ENCODE measurements at regions not wholly inside any gene's neighbourhood (a gene's known extent, or its start where the extent isn't known, plus 50 kb on each side); places are given as distances from the start of the nearest gene placed in this dataset.
"Not testable (repeated sequence)": the region's sequence is repeated elsewhere in the genome, so short reads cannot be mapped to it uniquely, and the experiment has no call there.

- no peaks in the 10 kb centered on the region for H3K27me3 Mint-ChIP-seq (ENCODE audit: unreplicated experiment)
- peaks cover 10% of the 10 kb centered on the region for H3K36me3 Mint-ChIP-seq (ENCODE audit: unreplicated experiment)
- H3K9me3 Mint-ChIP-seq (ENCODE audit: unreplicated experiment) = peaks cover 11% of the 10 kb centered on the region
- TF ChIP-seq, protein P1, sequence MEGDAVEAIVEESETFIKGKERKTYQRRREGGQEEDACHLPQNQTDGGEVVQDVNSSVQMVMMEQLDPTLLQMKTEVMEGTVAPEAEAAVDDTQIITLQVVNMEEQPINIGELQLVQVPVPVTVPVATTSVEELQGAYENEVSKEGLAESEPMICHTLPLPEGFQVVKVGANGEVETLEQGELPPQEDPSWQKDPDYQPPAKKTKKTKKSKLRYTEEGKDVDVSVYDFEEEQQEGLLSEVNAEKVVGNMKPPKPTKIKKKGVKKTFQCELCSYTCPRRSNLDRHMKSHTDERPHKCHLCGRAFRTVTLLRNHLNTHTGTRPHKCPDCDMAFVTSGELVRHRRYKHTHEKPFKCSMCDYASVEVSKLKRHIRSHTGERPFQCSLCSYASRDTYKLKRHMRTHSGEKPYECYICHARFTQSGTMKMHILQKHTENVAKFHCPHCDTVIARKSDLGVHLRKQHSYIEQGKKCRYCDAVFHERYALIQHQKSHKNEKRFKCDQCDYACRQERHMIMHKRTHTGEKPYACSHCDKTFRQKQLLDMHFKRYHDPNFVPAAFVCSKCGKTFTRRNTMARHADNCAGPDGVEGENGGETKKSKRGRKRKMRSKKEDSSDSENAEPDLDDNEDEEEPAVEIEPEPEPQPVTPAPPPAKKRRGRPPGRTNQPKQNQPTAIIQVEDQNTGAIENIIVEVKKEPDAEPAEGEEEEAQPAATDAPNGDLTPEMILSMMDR (IDR thresholded peaks at IDR 0.05; ENCODE audit: partially characterized antibody, unreplicated experiment) = no peak
- H3K4me3 Mint-ChIP-seq (ENCODE audit: unreplicated experiment) = no peak overlapping the region
- no peaks in the 10 kb centered on the region for H3K4me1 Mint-ChIP-seq (ENCODE audit: low read depth, unreplicated experiment)
- no peak overlapping the region for H3K27ac Mint-ChIP-seq (ENCODE audit: unreplicated experiment)
- no peak for DNase-seq
These were observed 171.4 kb upstream of the NABP1 start for GRCh38 chr2:191506515-191506914.

DNA sequence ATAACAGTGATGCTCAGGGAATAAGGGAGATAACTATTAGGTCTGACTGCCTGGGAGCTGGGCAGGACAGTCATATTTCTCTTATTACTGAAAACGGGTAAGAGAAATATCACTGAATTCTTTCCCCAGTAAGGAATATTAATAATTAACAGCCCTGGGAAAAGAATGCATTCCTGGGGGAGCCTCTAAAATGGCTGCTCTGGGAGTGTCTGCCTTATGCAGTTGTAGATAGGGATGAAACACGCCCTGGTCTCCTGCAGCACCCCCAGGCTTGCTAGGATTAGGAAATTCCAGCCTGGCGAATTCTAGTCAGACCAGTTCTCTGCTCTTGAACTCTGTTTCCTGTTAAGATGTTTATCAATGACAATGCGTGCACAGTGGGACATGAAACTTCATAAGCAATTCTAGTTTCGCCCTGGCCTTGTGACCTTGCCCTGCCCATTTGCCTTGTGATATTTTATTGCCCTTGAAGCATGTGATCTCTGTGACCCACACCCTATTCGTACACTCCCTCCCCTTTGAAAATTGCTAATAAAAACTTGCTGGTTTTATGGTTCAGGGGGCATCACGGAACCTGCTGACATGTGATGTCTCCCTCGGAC is 170.6 kb upstream of the NABP1 start:
- not testable (repeated sequence) for DNase-seq; H3K27ac Mint-ChIP-seq (ENCODE audit: unreplicated experiment); H3K36me3 Mint-ChIP-seq (ENCODE audit: unreplicated experiment); H3K27me3 Mint-ChIP-seq (ENCODE audit: unreplicated experiment); H3K4me1 Mint-ChIP-seq (ENCODE audit: low read depth, unreplicated experiment); H3K9me3 Mint-ChIP-seq (ENCODE audit: unreplicated experiment); H3K4me3 Mint-ChIP-seq (ENCODE audit: unreplicated experiment)

- no peak for DNase-seq
- Mint-ChIP-seq H3K4me1 (ENCODE audit: low read depth, unreplicated experiment) (peaks cover 10% of the 10 kb centered on the region), H3K4me3 (ENCODE audit: unreplicated experiment) (no peak overlapping the region), H3K27me3 (ENCODE audit: unreplicated experiment) (peaks cover 2% of the 10 kb centered on the region), H3K36me3 (ENCODE audit: unreplicated experiment) (peaks cover 7% of the 10 kb centered on the region), H3K27ac (ENCODE audit: unreplicated experiment) (no peak overlapping the region), H3K9me3 (ENCODE audit: unreplicated experiment) (peaks cover 9% of the 10 kb centered on the region)
- TF ChIP-seq, protein P1 (IDR thresholded peaks at IDR 0.05; ENCODE audit: partially characterized antibody, unreplicated experiment) = no peak
These were observed 169.2 kb upstream of the NABP1 start for GRCh38 chr2:191508738-191509137.

DNA sequence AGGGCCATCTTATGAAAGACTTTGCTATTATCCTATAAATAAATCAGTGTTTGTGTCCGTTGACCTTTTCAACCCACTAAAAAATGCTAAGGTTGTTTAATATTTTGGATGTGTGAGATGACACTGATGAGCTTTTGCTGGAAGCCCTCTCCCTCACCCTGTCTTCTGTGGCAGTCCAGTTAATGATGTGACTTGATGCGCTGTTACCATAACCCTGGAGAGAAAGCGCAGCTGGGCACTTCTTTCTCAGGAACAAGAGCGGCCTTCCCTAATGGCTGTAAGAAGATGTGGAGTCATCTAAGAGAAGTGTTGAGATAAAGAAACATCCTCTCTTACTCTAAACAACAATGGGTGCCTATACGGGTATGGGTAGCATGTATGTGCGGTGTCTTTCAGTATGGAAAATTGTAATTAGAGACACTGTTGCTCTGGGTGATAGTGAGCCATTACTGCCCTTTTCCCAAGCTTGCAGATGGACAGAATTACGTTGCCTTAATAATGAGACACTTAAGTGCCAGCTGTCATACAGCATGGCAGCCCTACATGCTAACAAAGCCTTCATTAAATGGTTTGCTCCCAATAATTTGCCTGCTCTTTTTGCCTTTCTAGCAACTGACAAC is 165.6 kb upstream of the NABP1 start:
- H3K27ac Mint-ChIP-seq (ENCODE audit: unreplicated experiment) = peak overlapping the region; percentile 95
- H3K4me1 Mint-ChIP-seq (ENCODE audit: low read depth, unreplicated experiment) = peaks cover 17% of the 10 kb centered on the region
- peaks cover 2% of the 10 kb centered on the region for H3K27me3 Mint-ChIP-seq (ENCODE audit: unreplicated experiment)
- H3K36me3 Mint-ChIP-seq (ENCODE audit: unreplicated experiment) = peaks cover 6% of the 10 kb centered on the region
- peaks cover 9% of the 10 kb centered on the region for H3K9me3 Mint-ChIP-seq (ENCODE audit: unreplicated experiment)
- peak; percentile 38 for DNase-seq
- H3K4me3 Mint-ChIP-seq (ENCODE audit: unreplicated experiment) = peak overlapping the region; percentile 67
- TF ChIP-seq, protein P1 (IDR thresholded peaks at IDR 0.05; ENCODE audit: partially characterized antibody, unreplicated experiment) = no peak

DNA sequence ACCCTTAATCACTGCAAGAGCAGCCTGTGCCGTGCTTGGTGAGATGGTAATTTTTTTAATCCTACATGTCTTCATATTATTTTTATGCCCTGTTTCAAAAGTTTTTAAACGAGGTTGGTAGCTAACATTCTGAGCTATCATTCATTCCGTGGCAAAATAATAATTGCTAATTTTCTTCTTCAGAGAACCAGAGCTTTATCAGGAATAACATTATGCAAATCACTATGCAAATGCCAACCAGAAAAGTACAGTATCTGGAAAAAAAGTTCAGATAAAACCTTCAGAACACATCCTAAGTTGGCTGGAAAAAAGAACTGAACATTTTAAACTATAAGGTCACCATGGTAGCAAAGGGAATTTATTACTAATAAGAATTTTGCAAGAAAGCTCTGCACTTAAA is 165.1 kb upstream of the NABP1 start:
- TF ChIP-seq, protein P1 (IDR thresholded peaks at IDR 0.05; ENCODE audit: partially characterized antibody, unreplicated experiment) = no peak
- H3K4me3 Mint-ChIP-seq (ENCODE audit: unreplicated experiment) = peak overlapping the region; percentile 67
- H3K27ac Mint-ChIP-seq (ENCODE audit: unreplicated experiment) = peak overlapping the region; percentile 95
- no peak for DNase-seq
- peaks cover 4% of the 10 kb centered on the region for H3K9me3 Mint-ChIP-seq (ENCODE audit: unreplicated experiment)
- peaks cover 3% of the 10 kb centered on the region for H3K36me3 Mint-ChIP-seq (ENCODE audit: unreplicated experiment)
- H3K4me1 Mint-ChIP-seq (ENCODE audit: low read depth, unreplicated experiment) = peaks cover 19% of the 10 kb centered on the region
- H3K27me3 Mint-ChIP-seq (ENCODE audit: unreplicated experiment) = peaks cover 2% of the 10 kb centered on the region
